ENCODE measurements at regions not wholly inside any gene's neighbourhood (a gene's known extent, or its start where the extent isn't known, plus 50 kb on each side); places are given as distances from the start of the nearest gene placed in this dataset.

- no peak for DNase-seq
Measured at GRCh38 chr18:47317824-47318508, 66.5 kb upstream of the SKOR2 start.

GRCh38 chr18:47316924-47317323, 65.5 kb upstream of the SKOR2 start:
- DNase-seq: no peak

- DNase-seq: peak; percentile 28
Measured at GRCh38 chr18:47313901-47314300, 62.4 kb upstream of the SKOR2 start.

- no peak for DNase-seq
Measured at GRCh38 chr18:47311585-47311984, 60.1 kb upstream of the SKOR2 start.

All from fibroblast of skin of back (primary cell).